ENCODE measurements at regions not wholly inside any gene's neighbourhood (a gene's known extent, or its start where the extent isn't known, plus 50 kb on each side); places are given as distances from the start of the nearest gene placed in this dataset.

GRCh38 chr6:19336579-19336978 is 500.6 kb upstream of the ID4 start:
- no peaks in the 10 kb centered on the region for H3K4me1 ChIP-seq (replicated peaks in 1 of 2; ENCODE audit: control insufficient read depth in 2 of 2, insufficient read depth in 2 of 2, low read length in 2 of 2)
- no TSS peak for BruUV-seq (replicated peaks)
- no peaks in the 10 kb centered on the region for H3K36me3 ChIP-seq (ENCODE audit: control insufficient read depth, insufficient read depth, low read length)
- H2AFZ ChIP-seq (ENCODE audit: low read depth, low read length), result no peak overlapping the region
- H3K9me3 ChIP-seq (replicated peaks; ENCODE audit: control insufficient read depth, insufficient read depth, low read depth, low read length), result no peaks in the 10 kb centered on the region; the same call in 1 of the 2 replicates
- POLR2A ChIA-PET, result no interaction called here
- no peaks in the 10 kb centered on the region for H3K27me3 ChIP-seq (ENCODE audit: control insufficient read depth in 2 of 2, insufficient read depth in 2 of 2, low read length in 2 of 2)
- ATAC-seq (no peak), FAIRE-seq (no peak), DNase-seq (ENCODE audit: extremely low read depth in 1 of 4, low spot score in 3 of 4) (no peak)
- no peaks in the 10 kb centered on the region for H4K20me1 ChIP-seq (replicated peaks; ENCODE audit: control insufficient read depth, insufficient read depth, low read length)
- no peaks in the 10 kb centered on the region for H3K79me2 ChIP-seq (ENCODE audit: control insufficient read depth, insufficient read depth, low read length)
- in situ Hi-C loops (cut with MboI) (no loop called here), intact Hi-C loops (cut with micrococcal nuclease) (no loop called here)
- TF ChIP-seq NCOA6 (IDR thresholded peaks at IDR 0.05) (no peak), MGA (IDR thresholded peaks at IDR 0.05) (no peak)
- H3K4me2 ChIP-seq (ENCODE audit: insufficient read depth, low read length), result no peak overlapping the region
- no peak overlapping the region for H3K27ac ChIP-seq (ENCODE audit: extremely low read depth, low read depth, low read length)
- no peaks in the 10 kb centered on the region for H3K9me1 ChIP-seq (ENCODE audit: control insufficient read depth, insufficient read depth, low read length)
- no peak overlapping the region for H3K9ac ChIP-seq (ENCODE audit: insufficient read depth in 1 of 2, low read depth in 2 of 2, low read length in 2 of 2)
- no peak overlapping the region for H3K4me3 ChIP-seq
- CTCF ChIA-PET (ENCODE audit: low intra/inter-chr PET ratio), result no interaction called here
- WGBS (ENCODE audit: insufficient coverage, low coverage, missing lambda C conversion rate), result 1% methylated on average over 4 of the region's 4 CpGs
